HFFc6 (cell line): ENCODE measurements at regions not wholly inside any gene's neighbourhood (a gene's known extent, or its start where the extent isn't known, plus 50 kb on each side); places are given as distances from the start of the nearest gene placed in this dataset.

ENCODE experiments used
- DNase-seq: peaks from one replicate; pipeline ENCODE4 v3.0.0-alpha.2; 2018
- H3K27ac Mint-ChIP-seq: 2 replicates; pipeline ENCODE4 v1.8.0; 2020; ENCODE audit warnings: mild to moderate bottlenecking, mixed read lengths
- H3K27me3 Mint-ChIP-seq: 2 replicates; pipeline ENCODE4 v1.8.0; 2021; ENCODE audit warnings: mild to moderate bottlenecking, moderate library complexity, mixed read lengths; ENCODE audit not compliant: insufficient read depth
- H3K36me3 Mint-ChIP-seq: 2 replicates; pipeline ENCODE4 v1.8.0; 2021; ENCODE audit warnings: low read depth, mixed read lengths
- H3K4me1 Mint-ChIP-seq: 2 replicates; pipeline ENCODE4 v1.8.0; 2020; ENCODE audit warnings: low read depth, mixed read lengths
- H3K4me3 Mint-ChIP-seq: 2 replicates; pipeline ENCODE4 v1.8.0; 2020; ENCODE audit warnings: mild to moderate bottlenecking, moderate library complexity, mixed read lengths
- H3K9me3 Mint-ChIP-seq: 2 replicates; pipeline ENCODE4 v1.8.0; 2020; ENCODE audit warnings: mild to moderate bottlenecking, mixed read lengths
- CTCF ChIP-seq: fragments of 200-600 bp; sonication (generic); IDR thresholded peaks from 2 replicates; pipeline ENCODE4 v1.5.0; 2021; ENCODE audit warnings: antibody characterized with exemption, mild to moderate bottlenecking

- Mint-ChIP-seq H3K4me1 (no peaks in the 10 kb centered on the region), H3K4me3 (no peak overlapping the region), H3K36me3 (no peaks in the 10 kb centered on the region), H3K9me3 (no peaks in the 10 kb centered on the region), H3K27ac (no peak overlapping the region), H3K27me3 (peaks cover 4% of the 10 kb centered on the region; the same call in 1 of the 2 replicates)
- TF ChIP-seq CTCF, result peak; percentile 48; the same call in 1 of the 2 replicates
- peak; percentile 10 for DNase-seq
Observed at GRCh38 chr12:74747305-74747704, 209.7 kb downstream of the ATXN7L3B start.

GRCh38 chr12:74751441-74751840, 213.8 kb downstream of the ATXN7L3B start:
- no peaks in the 10 kb centered on the region for H3K27me3 Mint-ChIP-seq
- H3K4me3 Mint-ChIP-seq, result no peak overlapping the region
- TF ChIP-seq CTCF, result no peak

GRCh38 chr12:74752215-74752614, 214.6 kb downstream of the ATXN7L3B start:
- H3K4me3 Mint-ChIP-seq, result no peak overlapping the region
- H3K9me3 Mint-ChIP-seq, result no peaks in the 10 kb centered on the region
- no peaks in the 10 kb centered on the region for H3K27me3 Mint-ChIP-seq
- H3K27ac Mint-ChIP-seq, result no peak overlapping the region
- no peak for TF ChIP-seq CTCF
- H3K4me1 Mint-ChIP-seq, result no peaks in the 10 kb centered on the region
- H3K36me3 Mint-ChIP-seq, result no peaks in the 10 kb centered on the region
- DNase-seq, result no peak

More at GRCh38 chr12:74751441-74751840, 213.8 kb downstream of the ATXN7L3B start:
- DNase-seq, result no peak
- Mint-ChIP-seq H3K9me3 (no peaks in the 10 kb centered on the region), H3K27ac (no peak overlapping the region), H3K36me3 (no peaks in the 10 kb centered on the region), H3K4me1 (no peaks in the 10 kb centered on the region)

- DNase-seq, result no peak
- Mint-ChIP-seq H3K36me3 (no peaks in the 10 kb centered on the region), H3K4me3 (no peak overlapping the region), H3K27ac (no peak overlapping the region), H3K9me3 (no peaks in the 10 kb centered on the region; the same call in 1 of the 2 replicates), H3K27me3 (no peaks in the 10 kb centered on the region), H3K4me1 (no peaks in the 10 kb centered on the region)
- no peak for TF ChIP-seq CTCF
Observed at GRCh38 chr12:74770552-74770951, 232.9 kb downstream of the ATXN7L3B start.

- Mint-ChIP-seq H3K4me1 (peaks cover 8% of the 10 kb centered on the region), H3K27me3 (no peaks in the 10 kb centered on the region), H3K9me3 (no peaks in the 10 kb centered on the region), H3K36me3 (no peaks in the 10 kb centered on the region), H3K27ac (no peak overlapping the region), H3K4me3 (no peak overlapping the region)
- no peak for DNase-seq
- TF ChIP-seq CTCF, result no peak
Observed at GRCh38 chr12:74775276-74775675, 237.6 kb downstream of the ATXN7L3B start.

- peaks cover 19% of the 10 kb centered on the region for H3K4me1 Mint-ChIP-seq
- TF ChIP-seq CTCF, result no peak
- H3K27me3 Mint-ChIP-seq, result no peaks in the 10 kb centered on the region
- no peaks in the 10 kb centered on the region for H3K36me3 Mint-ChIP-seq
- no peak overlapping the region for H3K27ac Mint-ChIP-seq
- DNase-seq, result no peak
- H3K9me3 Mint-ChIP-seq, result no peaks in the 10 kb centered on the region
- H3K4me3 Mint-ChIP-seq, result no peak overlapping the region
Observed at GRCh38 chr12:74776378-74776777, 238.7 kb downstream of the ATXN7L3B start.
